ENCODE measurements at regions not wholly inside any gene's neighbourhood (a gene's known extent, or its start where the extent isn't known, plus 50 kb on each side); places are given as distances from the start of the nearest gene placed in this dataset.
A peak's percentile ranks its signal among the peaks of the same experiment; 100 is the strongest.

DNA sequence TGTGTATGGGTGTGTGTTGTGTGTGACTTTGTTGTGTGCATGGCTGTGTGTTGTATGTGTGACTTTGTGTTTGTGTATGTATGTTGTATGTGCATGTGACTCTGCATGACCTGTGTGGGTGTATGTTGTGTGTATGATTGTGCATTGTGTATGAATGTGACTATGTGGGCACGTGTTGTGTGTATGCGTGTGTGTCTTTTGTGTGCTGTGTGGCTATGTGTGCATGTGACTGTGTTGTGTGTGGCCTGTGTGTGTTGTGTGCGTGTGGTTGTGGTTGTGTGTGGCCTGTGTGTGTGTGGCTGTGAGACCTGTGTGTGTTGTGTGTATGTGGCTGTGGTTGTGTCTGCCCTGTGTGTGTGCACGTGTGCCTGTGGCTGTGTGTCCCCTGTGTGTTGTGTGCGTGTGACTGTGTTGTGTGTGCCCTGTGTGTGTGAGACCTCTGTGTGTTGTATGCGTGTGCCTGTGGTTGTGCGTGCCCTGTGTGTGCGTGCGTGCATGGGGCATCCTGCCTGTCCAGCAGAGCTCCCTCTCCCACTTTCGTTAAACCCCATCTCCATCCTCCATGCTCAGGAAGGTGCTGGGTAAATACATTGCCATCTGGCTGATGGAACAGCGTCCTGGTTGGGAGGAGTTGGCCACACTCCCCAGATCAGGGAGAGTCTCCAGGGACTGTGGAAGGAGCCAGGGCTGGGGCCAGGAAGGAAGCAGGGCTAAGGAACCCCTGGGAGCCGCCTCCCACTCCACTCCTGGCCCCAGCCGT lies 90.1 kb upstream of the GSE1 start (continued):
- TF ChIP-seq ZBTB44 (CRISPR knock-in tag; IDR thresholded peaks at IDR 0.05) (no peak), ZNF331 (CRISPR knock-in tag; IDR thresholded peaks at IDR 0.05) (no peak), IRF9 (CRISPR knock-in tag; IDR thresholded peaks at IDR 0.05; ENCODE audit: borderline replicate concordance) (no peak), ARNT (IDR thresholded peaks at IDR 0.05) (no peak), ZNF326 (CRISPR knock-in tag; IDR thresholded peaks at IDR 0.05; ENCODE audit: borderline replicate concordance) (no peak), MAFF (IDR thresholded peaks at IDR 0.05; ENCODE audit: low read depth, low read length) (no peak), ZNF205 (CRISPR knock-in tag; IDR thresholded peaks at IDR 0.05) (no peak), FOXK2 (IDR thresholded peaks at IDR 0.05) (peak; percentile 41; the same call in 1 of the 2 replicates), XRCC5 (optimal IDR thresholded peaks at IDR 0.05; ENCODE audit: low read length) (no peak), JUN (CRISPR knock-in tag; IDR thresholded peaks at IDR 0.05) (no peak), ZNF446 (CRISPR knock-in tag; IDR thresholded peaks at IDR 0.05) (no peak), SCMH1 (CRISPR knock-in tag; IDR thresholded peaks at IDR 0.05; ENCODE audit: borderline replicate concordance) (no peak), EHMT2 (IDR thresholded peaks at IDR 0.05; ENCODE audit: borderline replicate concordance, low read depth, low read length) (no peak), BRCA1 (CRISPR knock-in tag; IDR thresholded peaks at IDR 0.05) (no peak), FOXP4 (CRISPR knock-in tag; IDR thresholded peaks at IDR 0.05) (no peak), ZBTB14 (CRISPR knock-in tag; IDR thresholded peaks at IDR 0.05) (no peak)
- TF ChIP-seq, protein P1, sequence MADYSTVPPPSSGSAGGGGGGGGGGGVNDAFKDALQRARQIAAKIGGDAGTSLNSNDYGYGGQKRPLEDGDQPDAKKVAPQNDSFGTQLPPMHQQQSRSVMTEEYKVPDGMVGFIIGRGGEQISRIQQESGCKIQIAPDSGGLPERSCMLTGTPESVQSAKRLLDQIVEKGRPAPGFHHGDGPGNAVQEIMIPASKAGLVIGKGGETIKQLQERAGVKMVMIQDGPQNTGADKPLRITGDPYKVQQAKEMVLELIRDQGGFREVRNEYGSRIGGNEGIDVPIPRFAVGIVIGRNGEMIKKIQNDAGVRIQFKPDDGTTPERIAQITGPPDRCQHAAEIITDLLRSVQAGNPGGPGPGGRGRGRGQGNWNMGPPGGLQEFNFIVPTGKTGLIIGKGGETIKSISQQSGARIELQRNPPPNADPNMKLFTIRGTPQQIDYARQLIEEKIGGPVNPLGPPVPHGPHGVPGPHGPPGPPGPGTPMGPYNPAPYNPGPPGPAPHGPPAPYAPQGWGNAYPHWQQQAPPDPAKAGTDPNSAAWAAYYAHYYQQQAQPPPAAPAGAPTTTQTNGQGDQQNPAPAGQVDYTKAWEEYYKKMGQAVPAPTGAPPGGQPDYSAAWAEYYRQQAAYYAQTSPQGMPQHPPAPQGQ (CRISPR knock-in tag; IDR thresholded peaks at IDR 0.05; ENCODE audit: borderline replicate concordance): peak; percentile 82; the same call in 1 of the 2 replicates
- TF ChIP-seq, protein P2, sequence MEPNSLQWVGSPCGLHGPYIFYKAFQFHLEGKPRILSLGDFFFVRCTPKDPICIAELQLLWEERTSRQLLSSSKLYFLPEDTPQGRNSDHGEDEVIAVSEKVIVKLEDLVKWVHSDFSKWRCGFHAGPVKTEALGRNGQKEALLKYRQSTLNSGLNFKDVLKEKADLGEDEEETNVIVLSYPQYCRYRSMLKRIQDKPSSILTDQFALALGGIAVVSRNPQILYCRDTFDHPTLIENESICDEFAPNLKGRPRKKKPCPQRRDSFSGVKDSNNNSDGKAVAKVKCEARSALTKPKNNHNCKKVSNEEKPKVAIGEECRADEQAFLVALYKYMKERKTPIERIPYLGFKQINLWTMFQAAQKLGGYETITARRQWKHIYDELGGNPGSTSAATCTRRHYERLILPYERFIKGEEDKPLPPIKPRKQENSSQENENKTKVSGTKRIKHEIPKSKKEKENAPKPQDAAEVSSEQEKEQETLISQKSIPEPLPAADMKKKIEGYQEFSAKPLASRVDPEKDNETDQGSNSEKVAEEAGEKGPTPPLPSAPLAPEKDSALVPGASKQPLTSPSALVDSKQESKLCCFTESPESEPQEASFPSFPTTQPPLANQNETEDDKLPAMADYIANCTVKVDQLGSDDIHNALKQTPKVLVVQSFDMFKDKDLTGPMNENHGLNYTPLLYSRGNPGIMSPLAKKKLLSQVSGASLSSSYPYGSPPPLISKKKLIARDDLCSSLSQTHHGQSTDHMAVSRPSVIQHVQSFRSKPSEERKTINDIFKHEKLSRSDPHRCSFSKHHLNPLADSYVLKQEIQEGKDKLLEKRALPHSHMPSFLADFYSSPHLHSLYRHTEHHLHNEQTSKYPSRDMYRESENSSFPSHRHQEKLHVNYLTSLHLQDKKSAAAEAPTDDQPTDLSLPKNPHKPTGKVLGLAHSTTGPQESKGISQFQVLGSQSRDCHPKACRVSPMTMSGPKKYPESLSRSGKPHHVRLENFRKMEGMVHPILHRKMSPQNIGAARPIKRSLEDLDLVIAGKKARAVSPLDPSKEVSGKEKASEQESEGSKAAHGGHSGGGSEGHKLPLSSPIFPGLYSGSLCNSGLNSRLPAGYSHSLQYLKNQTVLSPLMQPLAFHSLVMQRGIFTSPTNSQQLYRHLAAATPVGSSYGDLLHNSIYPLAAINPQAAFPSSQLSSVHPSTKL (CRISPR knock-in tag; IDR thresholded peaks at IDR 0.05): no peak
